ENCODE measurements at regions not wholly inside any gene's neighbourhood (a gene's known extent, or its start where the extent isn't known, plus 50 kb on each side); places are given as distances from the start of the nearest gene placed in this dataset.
A peak's percentile ranks its signal among the peaks of the same experiment; 100 is the strongest.
"Not testable (repeated sequence)": the region's sequence is repeated elsewhere in the genome, so short reads cannot be mapped to it uniquely, and the experiment has no call there.

DNA sequence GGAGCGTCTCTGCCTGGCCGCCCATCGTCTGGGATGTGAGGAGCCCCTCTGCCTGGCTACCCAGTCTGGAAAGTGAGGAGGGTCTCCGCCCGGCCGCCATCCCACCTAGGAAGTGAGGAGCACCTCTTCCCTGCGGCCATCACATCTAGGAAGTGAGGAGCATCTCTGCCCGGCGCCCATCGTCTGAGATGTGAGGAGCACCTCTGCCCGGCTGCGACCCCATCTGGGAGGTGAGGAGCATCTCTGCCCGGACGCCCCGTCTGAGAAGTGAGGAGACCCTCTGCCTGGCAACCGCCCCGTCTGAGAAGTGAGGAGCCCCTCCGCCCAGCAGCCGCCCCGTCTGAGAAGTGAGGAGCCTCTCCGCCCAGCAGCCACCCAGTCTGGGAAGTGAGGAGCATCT lies 84.5 kb downstream of the IDS start:
- not testable (repeated sequence) for DNase-seq

DNA sequence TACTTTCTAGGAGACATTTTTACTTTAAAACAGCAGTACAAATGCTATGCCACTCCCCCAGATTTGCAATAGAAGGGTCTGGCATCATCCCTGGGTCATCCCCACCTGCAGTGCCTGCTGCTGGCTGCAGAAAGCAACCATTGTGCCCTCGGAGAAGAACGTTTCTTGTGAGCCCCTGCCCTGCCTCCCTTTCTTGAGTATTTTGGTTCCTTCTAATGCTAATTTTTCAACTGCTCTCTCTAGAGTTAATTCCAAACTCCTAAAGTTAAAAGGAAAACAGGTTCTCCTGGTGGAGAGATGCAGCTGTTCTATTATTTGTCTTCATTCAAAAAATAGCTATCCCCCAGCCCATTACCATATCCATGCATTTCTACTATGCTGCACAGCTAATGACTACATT lies 107.1 kb downstream of the IDS start:
- DNase-seq, result no peak

DNA sequence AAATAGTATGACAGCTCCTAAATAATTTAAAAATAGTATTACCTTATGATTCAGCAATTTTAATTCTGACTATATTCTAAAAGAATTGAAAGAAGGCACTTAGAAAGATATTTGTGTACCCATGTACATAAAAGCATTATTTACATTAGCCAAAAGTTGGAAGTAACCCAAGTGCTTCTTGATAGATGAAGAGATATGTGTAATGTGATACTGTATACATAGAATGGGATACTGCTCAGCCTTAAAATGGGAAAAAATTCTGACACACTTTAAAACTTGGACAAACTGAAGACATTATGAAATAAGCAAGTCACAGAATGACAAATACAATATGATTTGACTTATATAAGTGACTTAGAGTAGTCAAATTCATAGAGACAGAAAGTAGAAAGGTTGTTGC lies 112.2 kb downstream of the IDS start:
- DNase-seq, result no peak

DNA sequence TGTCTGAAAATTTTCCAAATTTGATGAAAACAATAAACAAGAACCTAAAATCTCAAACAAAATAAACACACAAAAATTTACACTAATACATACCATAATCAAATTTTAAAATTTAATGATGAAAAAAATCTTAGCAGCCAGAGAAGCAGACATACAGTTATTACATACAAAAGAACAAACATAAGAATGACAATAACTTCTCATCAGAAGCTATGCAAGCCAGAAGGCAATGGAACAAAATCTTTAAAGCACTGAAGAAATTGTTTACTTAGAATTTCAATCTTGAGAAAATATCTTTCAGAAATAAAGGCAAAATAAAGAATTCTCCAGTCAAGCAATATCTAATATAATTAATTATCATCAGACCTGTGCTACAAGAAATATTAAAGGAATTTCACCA lies 121.3 kb downstream of the IDS start:
- DNase-seq, result no peak

DNA sequence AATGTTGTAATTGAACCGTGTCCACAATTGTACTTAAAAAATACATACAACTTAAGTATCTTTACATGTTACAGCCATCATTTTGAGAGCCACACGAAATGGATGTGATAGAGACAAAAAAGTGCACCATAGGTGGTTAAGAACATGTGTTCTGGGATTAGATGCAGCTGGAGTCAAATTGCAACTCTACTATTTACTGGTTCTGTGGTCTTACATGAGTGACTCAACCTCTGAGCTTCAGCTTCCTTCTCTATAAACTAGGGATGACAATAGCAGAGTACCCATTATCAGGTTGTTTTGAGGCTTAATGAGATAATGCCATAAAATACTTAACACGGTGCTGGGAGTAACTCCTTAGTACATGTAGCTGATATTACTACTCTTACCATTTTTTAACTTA lies 130.4 kb downstream of the IDS start:
- DNase-seq, result no peak

DNA sequence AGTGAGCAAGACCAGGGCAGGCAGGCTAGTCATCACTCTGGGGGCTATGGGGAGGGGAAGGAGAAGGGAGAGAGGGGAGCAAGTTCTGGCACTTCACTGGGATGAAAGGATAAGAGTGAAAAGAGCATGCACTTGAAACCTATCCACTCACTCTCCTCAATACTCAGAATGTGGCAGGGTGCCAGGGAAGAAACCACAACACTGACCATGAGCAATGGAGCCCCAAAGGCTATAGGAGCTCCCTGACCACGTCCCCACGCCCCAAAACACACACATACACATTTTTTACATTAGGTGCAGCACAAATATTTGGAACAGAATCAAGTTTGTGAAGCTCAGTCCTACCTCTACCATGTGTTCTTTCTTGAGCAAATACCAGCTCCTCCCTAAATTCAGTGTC lies 132.2 kb downstream of the IDS start:
- DNase-seq, result no peak

DNA sequence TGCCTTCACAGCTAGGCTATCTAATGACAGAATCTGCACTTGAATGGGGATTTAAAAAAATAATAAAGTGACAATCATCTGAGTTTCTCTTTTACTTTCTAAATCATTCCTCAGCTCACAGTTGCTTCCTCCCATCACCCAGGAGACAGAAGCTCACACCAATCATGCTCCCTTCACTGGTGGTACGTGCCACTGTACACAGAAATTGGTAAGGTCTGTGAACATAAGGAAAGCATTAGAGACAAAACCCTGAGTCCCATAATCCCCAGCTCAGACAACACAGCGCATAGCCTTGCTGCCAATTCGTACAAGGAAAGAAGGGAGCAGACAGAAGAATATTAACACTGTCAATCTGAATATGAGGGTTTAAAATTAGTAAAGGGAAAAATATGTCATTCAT lies 133.1 kb downstream of the IDS start:
- no peak for DNase-seq

DNA sequence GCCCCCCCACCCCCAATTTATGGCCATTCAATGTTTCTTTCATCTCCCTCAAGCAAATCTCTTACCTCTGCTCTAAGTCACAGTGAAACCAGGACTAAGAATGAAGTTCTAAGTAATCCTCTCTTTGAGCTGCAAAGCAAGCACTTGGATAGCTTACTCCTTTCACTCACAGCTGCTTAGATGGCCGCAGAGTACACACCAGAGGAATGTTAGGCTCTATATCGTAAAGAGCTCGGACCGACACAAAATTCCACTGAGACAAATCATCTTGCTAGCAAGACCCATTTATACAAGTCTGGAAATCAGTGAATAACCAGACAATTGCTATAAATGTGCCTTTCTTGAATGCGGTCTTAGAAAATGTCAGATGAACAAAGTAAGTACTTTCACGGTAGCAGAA lies 135.0 kb downstream of the IDS start:
- DNase-seq, result no peak

DNA sequence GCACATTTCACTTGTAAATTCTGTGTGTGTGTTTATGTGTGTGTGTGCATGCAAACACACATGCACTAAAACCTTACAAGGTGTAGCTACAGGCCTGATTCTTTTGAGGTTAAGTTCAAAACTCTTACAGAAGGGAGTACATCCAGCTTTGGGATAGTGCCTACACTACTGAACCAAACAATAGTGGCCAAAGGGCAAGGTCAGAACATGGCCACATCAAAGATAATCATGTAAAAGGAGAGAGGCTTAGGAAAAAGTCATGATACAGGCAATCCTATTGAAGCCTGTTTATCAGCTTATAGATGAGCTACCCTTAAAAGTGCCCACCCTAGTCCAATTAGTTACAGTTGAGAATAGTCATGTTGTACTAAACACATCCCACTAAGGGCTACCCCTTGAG lies 139.6 kb downstream of the IDS start:
- DNase-seq, result no peak

DNA sequence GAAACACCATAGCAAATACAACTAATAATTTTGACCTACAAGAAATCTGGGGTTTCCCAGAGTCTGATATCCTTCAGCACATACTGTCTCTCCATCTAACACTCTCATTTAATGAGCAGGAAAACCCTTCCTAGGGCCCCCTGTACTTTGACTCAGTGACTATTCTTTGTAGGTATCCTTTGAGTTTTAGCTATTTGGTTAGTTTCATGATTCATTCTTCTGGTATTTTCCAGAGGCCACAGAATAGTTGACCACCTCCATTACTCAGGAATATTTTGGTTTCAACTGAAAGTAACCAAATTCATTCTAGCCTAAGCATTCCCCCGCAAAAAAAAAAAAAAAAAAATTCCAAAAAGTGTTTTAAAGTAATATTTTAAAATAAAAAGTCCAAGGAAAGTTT lies 140.0 kb downstream of the IDS start:
- DNase-seq, result no peak

DNA sequence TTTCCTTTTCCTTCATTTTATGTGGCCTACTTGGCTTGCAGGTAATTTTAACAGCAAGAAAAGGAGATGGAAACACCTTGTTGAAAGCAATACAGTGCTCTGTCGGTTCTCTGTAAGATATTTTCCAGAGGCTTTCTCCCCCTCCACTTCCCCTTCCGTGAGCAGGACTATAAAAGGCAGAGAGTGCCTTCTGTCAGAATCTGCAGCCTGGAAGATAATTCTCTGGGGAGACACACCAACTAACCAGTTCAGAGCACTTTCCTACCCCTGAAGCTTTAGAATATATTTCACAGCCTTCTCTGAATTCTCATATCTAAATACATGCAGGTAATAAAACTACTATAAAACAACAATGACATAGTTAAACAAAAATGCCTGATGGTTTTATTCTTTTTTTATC lies 141.1 kb downstream of the IDS start:
- no peak for DNase-seq

DNA sequence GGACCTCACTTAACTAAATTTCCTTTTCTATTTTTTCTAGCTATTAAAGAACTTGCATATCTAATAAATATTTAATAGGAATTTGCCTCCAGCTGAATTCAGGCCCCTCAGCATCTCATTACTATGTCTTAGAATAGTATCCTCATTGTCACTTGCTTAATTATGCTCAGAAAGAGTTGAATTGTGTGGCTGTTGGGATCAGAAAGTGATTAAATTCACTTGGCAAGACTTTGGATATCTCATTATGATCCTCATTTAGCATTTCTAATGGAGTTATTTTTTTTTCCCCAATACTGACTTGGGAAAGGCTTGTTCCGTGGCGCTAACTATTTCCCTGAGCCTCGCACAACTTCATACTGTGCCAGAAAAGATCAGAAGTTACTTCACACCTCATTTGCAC lies 158.8 kb downstream of the IDS start:
- DNase-seq, result no peak

DNA sequence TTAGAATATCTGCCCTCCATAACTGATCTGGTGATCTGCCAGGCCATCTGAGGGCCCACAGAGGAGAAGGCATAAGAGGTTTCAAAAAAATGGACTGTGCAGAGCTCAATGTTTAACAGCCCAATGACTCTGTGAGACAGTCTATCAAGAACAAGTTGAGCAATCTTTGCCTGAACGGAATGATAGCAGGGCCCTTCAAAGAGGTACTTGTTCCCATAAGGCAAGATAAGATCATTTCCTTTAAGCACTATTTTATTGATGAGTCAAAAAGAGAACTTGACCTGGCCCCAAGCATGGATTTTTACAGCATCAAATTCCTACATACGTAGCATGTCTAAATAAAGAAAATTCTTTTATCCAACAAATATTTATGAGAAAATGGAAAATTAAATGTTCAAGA lies 182.8 kb downstream of the IDS start:
- no peak for DNase-seq

DNA sequence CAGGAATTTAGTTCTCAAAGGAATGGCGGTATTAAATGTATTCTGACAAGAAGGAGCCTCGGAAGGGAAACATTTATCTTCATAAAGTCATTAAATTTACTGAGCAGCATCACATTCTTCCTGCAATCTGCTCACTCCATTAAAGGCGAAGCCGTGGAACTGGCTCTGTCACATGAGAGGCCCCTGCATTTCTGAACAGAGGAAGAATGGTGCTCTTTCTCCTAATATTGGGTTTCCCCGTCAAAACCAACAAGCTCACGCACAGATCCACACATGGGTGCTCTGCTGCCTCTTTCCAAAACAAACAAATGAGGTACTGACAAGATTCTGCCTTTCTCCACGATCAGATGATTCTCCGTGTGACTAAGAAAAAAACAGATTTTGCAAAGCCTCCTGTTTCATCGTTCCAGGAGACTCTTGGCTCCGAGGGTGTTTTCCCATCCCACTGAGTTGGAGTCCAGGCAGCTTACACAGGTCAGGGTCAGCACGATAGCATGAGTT lies 191.2 kb downstream of the IDS start:
- no peak for DNase-seq

DNA sequence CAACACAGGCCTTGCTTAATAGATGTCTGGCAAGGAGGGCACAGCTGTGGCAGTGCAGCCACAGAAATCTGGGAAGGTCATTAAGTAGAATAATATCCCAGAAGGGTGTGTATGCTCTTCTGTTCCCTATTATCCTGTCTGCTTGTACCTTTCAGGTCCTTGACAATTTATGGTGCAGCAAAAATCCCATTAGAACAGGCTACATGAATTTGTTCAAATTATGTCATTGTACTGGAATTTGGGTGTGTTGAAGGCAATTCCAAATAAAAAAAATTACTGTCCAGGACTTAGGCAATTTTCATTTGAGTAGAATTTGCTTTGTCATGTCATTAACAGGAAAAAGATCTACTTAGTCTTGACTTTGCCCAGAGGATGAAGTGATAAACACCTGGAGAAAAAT lies 192.1 kb downstream of the IDS start:
- no peak for DNase-seq

DNA sequence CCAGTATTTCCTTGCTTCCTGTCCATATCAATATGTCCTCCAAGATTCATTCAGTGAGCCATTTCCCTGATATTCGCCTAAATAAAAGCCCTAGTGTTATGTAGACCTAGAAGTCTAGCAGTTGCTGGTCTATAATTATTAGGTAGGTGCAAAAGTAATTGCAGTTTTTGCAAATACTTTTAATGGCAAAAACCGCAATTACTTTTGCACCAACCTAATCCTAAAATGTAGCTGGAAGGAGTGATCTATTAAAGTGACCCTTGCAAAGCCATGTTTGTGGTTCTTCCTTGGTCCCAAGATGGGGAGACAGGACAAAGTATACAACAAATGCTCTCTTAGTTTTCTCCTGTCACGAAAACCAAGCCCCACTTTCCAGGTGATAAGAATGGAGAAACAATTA lies 193.0 kb downstream of the IDS start:
- no peak for DNase-seq

DNA sequence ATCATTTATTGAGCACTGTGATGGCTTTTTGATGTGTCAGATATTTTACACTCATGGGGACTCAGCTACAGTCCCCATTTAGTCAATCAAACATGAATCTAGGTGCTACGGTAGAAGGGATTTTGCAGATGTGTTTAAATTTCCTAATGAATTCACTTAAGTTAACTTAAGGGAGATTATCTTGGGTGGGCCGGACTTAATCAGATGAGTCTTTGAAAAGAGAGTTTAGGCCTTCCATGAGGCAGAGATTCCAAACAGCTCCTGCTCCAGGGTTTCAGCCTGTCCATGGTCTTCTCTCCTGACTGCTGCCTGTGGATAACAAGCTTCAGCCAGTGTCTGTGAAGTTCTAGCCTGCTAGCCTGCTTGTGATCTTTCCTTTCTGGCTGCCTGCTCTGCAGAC lies 202.4 kb downstream of the IDS start:
- no peak for DNase-seq

DNA sequence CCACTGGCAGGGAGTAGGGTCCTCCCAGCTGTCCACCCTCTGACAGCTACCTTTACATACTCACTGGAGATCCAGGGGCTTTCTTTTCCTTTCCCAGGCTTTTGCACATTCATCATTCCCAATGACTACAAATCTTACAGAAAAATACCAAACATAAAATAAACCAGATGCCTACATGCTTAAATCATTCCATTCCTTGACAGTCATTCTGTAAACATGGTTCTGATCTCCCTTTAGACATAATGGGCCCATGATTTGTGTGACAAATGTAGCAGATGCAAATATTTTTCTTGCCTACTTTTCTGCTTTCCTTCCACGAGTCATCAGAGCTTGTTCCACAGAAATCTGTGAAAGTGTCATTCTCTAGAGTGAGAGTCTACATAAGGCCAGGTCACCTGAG lies 207.0 kb downstream of the IDS start:
- DNase-seq, result no peak

DNA sequence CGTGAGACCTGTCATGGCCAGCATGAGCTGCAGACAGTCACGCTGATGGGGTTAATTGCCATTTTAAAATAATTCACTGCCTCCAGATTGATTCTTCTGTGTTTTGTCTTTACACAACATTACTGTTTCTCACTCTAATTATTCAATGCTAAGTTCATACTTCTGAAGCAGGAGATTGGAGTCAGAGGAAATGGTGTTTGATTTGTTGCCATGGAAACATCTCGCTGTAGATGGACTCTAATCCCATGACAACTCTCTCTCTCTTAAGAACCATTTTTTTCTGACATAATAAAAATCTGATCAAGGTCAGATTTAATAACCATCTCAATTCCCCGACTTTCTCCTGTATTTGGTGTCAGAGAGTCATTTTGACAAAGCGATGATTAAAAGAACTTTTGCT lies 209.0 kb downstream of the IDS start:
- no peak for DNase-seq

DNA sequence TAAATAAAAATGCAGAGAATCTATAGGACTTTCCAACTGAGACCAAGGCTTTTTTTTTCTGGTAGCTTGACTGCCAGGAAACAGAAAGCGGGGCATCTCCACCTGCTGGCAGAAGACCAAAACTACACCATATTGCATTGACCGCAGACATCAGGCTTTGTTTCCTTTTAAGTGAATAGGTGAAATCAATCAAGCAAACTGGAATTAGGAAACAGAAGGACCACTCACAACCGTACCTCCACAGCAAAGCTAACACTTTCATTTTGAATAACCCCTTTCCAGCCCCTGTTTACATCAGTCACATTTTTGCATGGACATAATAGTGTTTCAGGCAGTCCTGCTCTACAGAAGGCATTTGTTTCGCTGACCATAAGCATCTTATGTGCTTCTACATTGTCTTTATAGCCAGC lies 218.2 kb downstream of the IDS start:
- DNase-seq, result peak; percentile 8

DNA sequence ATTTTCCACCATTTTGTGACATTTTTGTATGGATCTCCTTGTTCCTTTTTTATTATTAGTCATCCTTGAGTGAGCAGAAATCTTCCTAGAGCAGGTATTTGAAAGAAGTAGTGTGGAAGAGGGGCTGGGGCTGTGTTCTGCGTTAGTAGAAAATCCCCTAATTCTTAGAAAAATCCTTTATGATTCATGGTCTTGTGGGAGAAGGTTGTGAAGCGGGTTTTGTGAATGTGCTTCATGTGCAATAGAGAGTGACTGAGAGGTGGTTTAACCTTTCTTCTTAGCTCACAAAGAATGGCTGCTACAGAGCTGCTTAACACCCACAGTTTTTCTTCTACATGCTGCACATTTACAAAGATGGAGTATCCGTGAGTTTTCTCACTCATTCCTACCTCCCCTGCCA lies 220.5 kb downstream of the IDS start:
- no peak for DNase-seq

DNA sequence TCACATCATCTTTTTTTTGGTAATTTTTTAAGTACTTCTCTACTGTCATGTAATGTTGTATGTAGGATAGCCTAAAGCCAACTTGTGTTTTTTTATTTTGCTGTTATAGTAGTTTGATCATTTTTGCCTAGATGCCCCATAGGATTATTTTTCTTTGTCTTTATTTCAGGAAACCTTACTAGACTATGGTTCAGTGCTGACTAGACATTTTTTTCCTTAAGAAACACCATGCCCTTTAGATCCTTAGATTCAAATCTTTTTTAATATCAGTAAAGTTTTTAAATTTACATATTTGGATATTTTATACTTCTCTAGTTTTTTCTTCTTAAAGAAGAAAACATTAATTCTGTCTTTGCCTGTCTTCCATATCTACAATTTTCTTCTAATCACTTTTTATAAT lies 221.3 kb downstream of the IDS start:
- no peak for DNase-seq

DNA sequence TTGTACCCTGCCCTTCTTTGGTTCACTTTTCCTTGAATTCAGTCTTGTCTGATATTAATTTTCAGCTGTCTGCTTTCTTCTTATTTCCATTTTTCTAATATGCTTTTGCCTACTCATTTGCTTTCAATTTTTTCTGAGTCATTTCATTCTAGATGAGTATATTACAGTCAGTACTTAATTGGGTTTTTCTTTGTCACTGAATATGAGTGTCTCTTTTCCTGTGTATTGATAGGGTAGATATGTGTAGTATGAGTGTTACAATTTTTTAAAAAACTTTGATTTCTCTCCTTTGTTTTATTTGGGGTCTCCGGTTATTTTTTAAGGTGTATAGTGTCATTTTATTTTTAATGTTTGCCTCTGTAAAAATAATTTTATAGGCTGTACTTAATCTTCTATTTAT lies 222.2 kb downstream of the IDS start:
- no peak for DNase-seq

DNA sequence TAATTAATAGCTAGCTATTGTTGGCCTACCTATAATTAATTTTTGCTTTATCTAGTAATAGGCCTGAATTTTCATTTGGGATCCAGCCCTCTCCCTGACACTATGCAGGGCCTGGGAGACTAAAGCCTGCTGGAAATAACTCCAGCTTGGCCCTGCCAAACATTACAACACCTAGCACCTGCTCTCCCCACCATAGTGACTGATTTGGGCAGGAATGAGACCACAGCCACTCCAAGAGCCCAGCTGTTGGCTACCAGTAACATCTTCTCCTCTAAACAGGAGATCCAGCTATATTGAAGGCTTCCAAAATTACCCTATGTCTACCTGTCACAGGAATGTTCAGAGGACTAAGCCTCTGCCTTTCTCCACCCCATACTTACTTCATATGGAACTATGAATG lies 225.1 kb downstream of the IDS start:
- DNase-seq, result no peak

DNA sequence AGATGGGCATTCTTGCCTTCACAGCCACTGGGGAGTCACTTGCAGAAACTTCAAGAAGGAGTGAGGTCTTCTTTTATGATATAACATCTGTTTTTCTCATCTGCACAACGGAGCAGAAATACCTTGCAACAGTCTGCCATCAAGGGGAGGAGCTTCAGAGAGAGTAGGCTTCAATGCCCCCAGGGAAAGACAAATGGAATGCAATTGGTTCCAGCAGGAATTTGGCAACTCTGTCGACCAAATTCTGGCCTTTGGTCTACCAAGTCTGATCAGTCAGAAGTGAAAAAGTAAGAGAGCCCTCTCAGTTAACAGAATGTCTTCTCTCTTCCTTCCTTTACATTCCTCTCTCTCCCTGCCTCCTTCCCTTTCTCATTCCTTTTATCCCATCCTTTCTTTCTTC lies 229.3 kb downstream of the IDS start:
- DNase-seq, result no peak

DNA sequence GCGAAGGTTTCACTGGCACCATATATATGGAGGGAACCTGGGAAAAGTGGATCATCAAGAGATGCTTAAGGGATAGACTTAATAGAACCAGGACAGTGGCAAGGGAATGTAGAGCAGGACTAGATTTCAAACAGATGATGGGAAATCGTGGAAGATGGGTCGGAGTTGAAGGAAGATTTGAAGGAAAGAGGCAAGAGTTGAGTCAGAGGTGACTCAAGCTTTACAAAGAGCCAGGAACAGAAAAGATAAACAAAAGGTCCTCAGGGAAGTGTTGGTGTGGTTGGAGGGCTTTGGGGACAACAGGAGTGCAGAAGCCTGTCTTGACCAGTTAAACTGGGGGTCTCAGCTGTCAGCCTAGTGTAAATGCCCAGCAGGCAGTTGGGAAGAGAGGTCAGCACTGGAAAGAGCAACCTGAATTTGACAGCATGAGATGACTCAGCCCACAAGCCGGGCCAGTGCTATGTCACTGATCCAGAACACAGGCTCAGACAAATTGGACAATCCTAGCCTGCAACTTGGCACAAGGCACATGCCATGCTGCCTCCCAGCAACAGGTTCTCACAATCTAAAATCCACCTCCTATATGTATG lies 230.5 kb downstream of the IDS start:
- DNase-seq, result no peak
